ENCODE measurements at regions not wholly inside any gene's neighbourhood (a gene's known extent, or its start where the extent isn't known, plus 50 kb on each side); places are given as distances from the start of the nearest gene placed in this dataset.

GRCh38 chr12:107287436-107288413 is 194.4 kb upstream of the CRY1 start:
- Histone ChIP-seq H3K23ac (ENCODE audit: insufficient read length, low read depth, low read length) (no peak overlapping the region), H2AFZ (ENCODE audit: low read length) (no peak overlapping the region), H2BK12ac (ENCODE audit: insufficient read length, low read depth, low read length) (no peak overlapping the region), H3K27me3 (ENCODE audit: insufficient read depth, low read length) (no peaks in the 10 kb centered on the region), H3K4ac (ENCODE audit: low read depth, low read length) (no peak overlapping the region), H3K23me2 (ENCODE audit: insufficient read length, low read depth, low read length, poor library complexity, severe bottlenecking) (no peaks in the 10 kb centered on the region), H3K4me1 (ENCODE audit: insufficient read depth, low read length) (no peaks in the 10 kb centered on the region), H4K20me1 (ENCODE audit: control insufficient read depth, insufficient read depth, insufficient read length) (no peaks in the 10 kb centered on the region), H3K9me3 (ENCODE audit: control insufficient read depth, low read depth, low read length) (no peaks in the 10 kb centered on the region), H3K56ac (ENCODE audit: insufficient read length, low read depth, low read length) (no peak overlapping the region), H3K27ac (ENCODE audit: insufficient read length, low read depth, low read length) (no peak overlapping the region), H4K91ac (ENCODE audit: insufficient read length, low read depth, low read length) (no peak overlapping the region), H3T11ph (ENCODE audit: low read length) (no peak overlapping the region), H2AK5ac (ENCODE audit: insufficient read length, low read length) (no peak overlapping the region), H2BK15ac (ENCODE audit: low read depth, low read length) (no peak overlapping the region), H2BK20ac (ENCODE audit: low read depth, low read length, poor library complexity, severe bottlenecking) (no peak overlapping the region), H2BK5ac (ENCODE audit: insufficient read length, low read length) (no peak overlapping the region), H3K79me2 (ENCODE audit: insufficient read depth, low read length) (no peaks in the 10 kb centered on the region), H4K8ac (replicated peaks; ENCODE audit: insufficient read length, low read depth, low read length) (no peak overlapping the region), H3K18ac (ENCODE audit: insufficient read length, low read depth, low read length) (no peak overlapping the region), H4K5ac (ENCODE audit: insufficient read length, low read depth, low read length) (no peak overlapping the region), H2BK120ac (ENCODE audit: low read depth, low read length, poor library complexity, severe bottlenecking) (no peak overlapping the region), H3K79me1 (ENCODE audit: insufficient read depth, low read depth, low read length, poor library complexity, severe bottlenecking) (no peaks in the 10 kb centered on the region), H3K9ac (ENCODE audit: extremely low read depth, insufficient read length, low read length) (no peak overlapping the region), H3K4me2 (ENCODE audit: insufficient read depth, insufficient read length, low read length) (no peak overlapping the region), H3K14ac (ENCODE audit: insufficient read depth, low read length) (no peak overlapping the region)
- Mint-ChIP-seq H3K36me3 (ENCODE audit: insufficient read depth in 1 of 3, low read depth in 3 of 3) (no peaks in the 10 kb centered on the region), H3K27me3 (ENCODE audit: low read depth) (no peaks in the 10 kb centered on the region; the same call in none of the 2 replicates), H3K4me3 (no peak overlapping the region), H3K4me1 (peaks cover 7 to 14% of the 10 kb centered on the region in 2 experiments), H3K27ac (no peak overlapping the region; a peak in 1 of 7 replicates), H3K9me3 (peaks cover 0 to 2% of the 10 kb centered on the region in 2 experiments; a peak in 1 of 5 replicates)
- no peak for DNase-seq
- TF ChIP-seq, protein P1, sequence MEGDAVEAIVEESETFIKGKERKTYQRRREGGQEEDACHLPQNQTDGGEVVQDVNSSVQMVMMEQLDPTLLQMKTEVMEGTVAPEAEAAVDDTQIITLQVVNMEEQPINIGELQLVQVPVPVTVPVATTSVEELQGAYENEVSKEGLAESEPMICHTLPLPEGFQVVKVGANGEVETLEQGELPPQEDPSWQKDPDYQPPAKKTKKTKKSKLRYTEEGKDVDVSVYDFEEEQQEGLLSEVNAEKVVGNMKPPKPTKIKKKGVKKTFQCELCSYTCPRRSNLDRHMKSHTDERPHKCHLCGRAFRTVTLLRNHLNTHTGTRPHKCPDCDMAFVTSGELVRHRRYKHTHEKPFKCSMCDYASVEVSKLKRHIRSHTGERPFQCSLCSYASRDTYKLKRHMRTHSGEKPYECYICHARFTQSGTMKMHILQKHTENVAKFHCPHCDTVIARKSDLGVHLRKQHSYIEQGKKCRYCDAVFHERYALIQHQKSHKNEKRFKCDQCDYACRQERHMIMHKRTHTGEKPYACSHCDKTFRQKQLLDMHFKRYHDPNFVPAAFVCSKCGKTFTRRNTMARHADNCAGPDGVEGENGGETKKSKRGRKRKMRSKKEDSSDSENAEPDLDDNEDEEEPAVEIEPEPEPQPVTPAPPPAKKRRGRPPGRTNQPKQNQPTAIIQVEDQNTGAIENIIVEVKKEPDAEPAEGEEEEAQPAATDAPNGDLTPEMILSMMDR (conservative IDR thresholded peaks at IDR 0.05), result no peak
- WGBS (ENCODE audit: extremely low coverage, insufficient read length, low lambda C conversion rate), result no CpG with 5 or more reads among the region's 11 CpGs

Data from H9 (cell line).